ENCODE measurements at regions not wholly inside any gene's neighbourhood (a gene's known extent, or its start where the extent isn't known, plus 50 kb on each side); places are given as distances from the start of the nearest gene placed in this dataset.

DNA sequence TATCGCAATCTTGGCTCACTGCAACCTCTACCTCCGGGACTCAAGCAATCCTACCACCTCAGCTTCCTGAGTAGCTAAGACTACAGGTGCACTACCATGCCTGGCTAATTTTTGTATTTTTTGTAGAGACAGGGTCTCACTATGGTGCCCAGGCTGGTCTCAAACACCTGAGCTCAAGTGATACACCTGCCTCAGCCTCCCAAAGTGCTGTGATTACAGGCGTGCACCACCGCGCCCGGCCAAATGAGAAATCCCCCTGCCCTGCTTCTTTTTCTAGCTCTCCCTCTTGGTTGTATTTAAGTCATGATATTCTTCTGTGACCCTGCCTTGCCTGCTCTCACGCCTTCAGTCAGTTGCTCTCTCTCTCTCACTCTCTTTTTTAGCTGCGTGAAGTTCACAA is 157.0 kb upstream of the SH3BP4 start:
- TF ChIP-seq, protein P1, sequence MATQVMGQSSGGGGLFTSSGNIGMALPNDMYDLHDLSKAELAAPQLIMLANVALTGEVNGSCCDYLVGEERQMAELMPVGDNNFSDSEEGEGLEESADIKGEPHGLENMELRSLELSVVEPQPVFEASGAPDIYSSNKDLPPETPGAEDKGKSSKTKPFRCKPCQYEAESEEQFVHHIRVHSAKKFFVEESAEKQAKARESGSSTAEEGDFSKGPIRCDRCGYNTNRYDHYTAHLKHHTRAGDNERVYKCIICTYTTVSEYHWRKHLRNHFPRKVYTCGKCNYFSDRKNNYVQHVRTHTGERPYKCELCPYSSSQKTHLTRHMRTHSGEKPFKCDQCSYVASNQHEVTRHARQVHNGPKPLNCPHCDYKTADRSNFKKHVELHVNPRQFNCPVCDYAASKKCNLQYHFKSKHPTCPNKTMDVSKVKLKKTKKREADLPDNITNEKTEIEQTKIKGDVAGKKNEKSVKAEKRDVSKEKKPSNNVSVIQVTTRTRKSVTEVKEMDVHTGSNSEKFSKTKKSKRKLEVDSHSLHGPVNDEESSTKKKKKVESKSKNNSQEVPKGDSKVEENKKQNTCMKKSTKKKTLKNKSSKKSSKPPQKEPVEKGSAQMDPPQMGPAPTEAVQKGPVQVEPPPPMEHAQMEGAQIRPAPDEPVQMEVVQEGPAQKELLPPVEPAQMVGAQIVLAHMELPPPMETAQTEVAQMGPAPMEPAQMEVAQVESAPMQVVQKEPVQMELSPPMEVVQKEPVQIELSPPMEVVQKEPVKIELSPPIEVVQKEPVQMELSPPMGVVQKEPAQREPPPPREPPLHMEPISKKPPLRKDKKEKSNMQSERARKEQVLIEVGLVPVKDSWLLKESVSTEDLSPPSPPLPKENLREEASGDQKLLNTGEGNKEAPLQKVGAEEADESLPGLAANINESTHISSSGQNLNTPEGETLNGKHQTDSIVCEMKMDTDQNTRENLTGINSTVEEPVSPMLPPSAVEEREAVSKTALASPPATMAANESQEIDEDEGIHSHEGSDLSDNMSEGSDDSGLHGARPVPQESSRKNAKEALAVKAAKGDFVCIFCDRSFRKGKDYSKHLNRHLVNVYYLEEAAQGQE (IDR thresholded peaks at IDR 0.05; ENCODE audit: borderline replicate concordance): no peak
- TF ChIP-seq, protein P2, sequence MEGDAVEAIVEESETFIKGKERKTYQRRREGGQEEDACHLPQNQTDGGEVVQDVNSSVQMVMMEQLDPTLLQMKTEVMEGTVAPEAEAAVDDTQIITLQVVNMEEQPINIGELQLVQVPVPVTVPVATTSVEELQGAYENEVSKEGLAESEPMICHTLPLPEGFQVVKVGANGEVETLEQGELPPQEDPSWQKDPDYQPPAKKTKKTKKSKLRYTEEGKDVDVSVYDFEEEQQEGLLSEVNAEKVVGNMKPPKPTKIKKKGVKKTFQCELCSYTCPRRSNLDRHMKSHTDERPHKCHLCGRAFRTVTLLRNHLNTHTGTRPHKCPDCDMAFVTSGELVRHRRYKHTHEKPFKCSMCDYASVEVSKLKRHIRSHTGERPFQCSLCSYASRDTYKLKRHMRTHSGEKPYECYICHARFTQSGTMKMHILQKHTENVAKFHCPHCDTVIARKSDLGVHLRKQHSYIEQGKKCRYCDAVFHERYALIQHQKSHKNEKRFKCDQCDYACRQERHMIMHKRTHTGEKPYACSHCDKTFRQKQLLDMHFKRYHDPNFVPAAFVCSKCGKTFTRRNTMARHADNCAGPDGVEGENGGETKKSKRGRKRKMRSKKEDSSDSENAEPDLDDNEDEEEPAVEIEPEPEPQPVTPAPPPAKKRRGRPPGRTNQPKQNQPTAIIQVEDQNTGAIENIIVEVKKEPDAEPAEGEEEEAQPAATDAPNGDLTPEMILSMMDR (IDR thresholded peaks at IDR 0.05; ENCODE audit: poor library complexity, severe bottlenecking): no peak
- TF ChIP-seq POLR2AphosphoS5 (IDR thresholded peaks at IDR 0.05) (no peak), EP300 (conservative IDR thresholded peaks at IDR 0.05; ENCODE audit: poor library complexity, severe bottlenecking) (no peak), TAF1 (IDR thresholded peaks at IDR 0.05; ENCODE audit: low read depth) (no peak), SMC3 (conservative IDR thresholded peaks at IDR 0.05; ENCODE audit: poor library complexity) (no peak), RAD21 (conservative IDR thresholded peaks at IDR 0.05) (no peak), EZH2 (IDR thresholded peaks at IDR 0.05; ENCODE audit: borderline replicate concordance, insufficient read depth, low read length, poor library complexity, severe bottlenecking) (no peak), MXI1 (conservative IDR thresholded peaks at IDR 0.05; ENCODE audit: poor library complexity, severe bottlenecking) (no peak)
